ENCODE measurements at regions not wholly inside any gene's neighbourhood (a gene's known extent, or its start where the extent isn't known, plus 50 kb on each side); places are given as distances from the start of the nearest gene placed in this dataset.

- DNase-seq (ENCODE audit: low spot score): no peak
- TF ChIP-seq CTCF (IDR thresholded peaks at IDR 0.05; ENCODE audit: extremely low read depth, missing control alignments): no peak
Observed at GRCh38 chr2:156190517-156190916, 142.0 kb downstream of the NR4A2 start.

GRCh38 chr2:156189584-156189983, 142.9 kb downstream of the NR4A2 start:
- no peak for DNase-seq (ENCODE audit: low spot score)
- TF ChIP-seq CTCF (IDR thresholded peaks at IDR 0.05; ENCODE audit: extremely low read depth, missing control alignments): no peak

- TF ChIP-seq CTCF (IDR thresholded peaks at IDR 0.05; ENCODE audit: extremely low read depth, missing control alignments): no peak
Observed at GRCh38 chr2:156189143-156189542, 143.4 kb downstream of the NR4A2 start.

GRCh38 chr2:156182132-156182531, 150.4 kb downstream of the NR4A2 start:
- TF ChIP-seq CTCF (IDR thresholded peaks at IDR 0.05; ENCODE audit: extremely low read depth, missing control alignments): no peak
- DNase-seq (ENCODE audit: low spot score): no peak

More at GRCh38 chr2:156189143-156189542, 143.4 kb downstream of the NR4A2 start:
- no peak for DNase-seq (ENCODE audit: low spot score)

GRCh38 chr2:156181208-156181607, 151.3 kb downstream of the NR4A2 start:
- no peak for DNase-seq (ENCODE audit: low spot score)
- no peak for TF ChIP-seq CTCF (IDR thresholded peaks at IDR 0.05; ENCODE audit: extremely low read depth, missing control alignments)

GRCh38 chr2:156177654-156178053, 154.9 kb downstream of the NR4A2 start:
- TF ChIP-seq CTCF (IDR thresholded peaks at IDR 0.05; ENCODE audit: extremely low read depth, missing control alignments): no peak
- DNase-seq (ENCODE audit: low spot score): no peak

- TF ChIP-seq CTCF (IDR thresholded peaks at IDR 0.05; ENCODE audit: extremely low read depth, missing control alignments): no peak
- DNase-seq (ENCODE audit: low spot score): no peak
Observed at GRCh38 chr2:156175946-156176345, 156.6 kb downstream of the NR4A2 start.

All from GM20000 (cell line).